ENCODE measurements at regions not wholly inside any gene's neighbourhood (a gene's known extent, or its start where the extent isn't known, plus 50 kb on each side); places are given as distances from the start of the nearest gene placed in this dataset.

DNA sequence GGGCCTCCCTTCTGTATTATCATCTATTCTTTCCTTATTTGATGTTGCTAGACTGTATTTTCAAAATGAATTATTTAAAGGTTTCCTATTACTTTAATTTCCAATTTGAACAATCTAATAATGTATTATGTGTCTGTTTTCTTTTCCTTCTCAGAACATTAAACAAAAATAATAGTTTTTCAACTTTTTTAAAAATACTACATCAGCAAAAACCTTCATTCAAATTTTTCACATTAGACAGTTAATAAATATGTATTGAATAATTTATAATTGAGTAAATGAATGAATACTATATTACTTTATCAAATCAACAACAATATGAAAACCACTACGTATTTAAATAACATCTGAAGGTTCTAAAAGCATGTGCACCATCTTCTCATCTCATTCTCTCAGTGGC, 644.1 kb upstream of the SEMA3D start:
- Mint-ChIP-seq H3K36me3 (ENCODE audit: insufficient read depth) (no peaks in the 10 kb centered on the region), H3K9me3 (ENCODE audit: low read depth) (peaks cover 2% of the 10 kb centered on the region), H3K4me1 (ENCODE audit: low read depth) (peaks cover 7% of the 10 kb centered on the region), H3K27me3 (no peaks in the 10 kb centered on the region), H3K4me3 (ENCODE audit: low read depth) (no peak overlapping the region), H3K27ac (no peak overlapping the region)
- TF ChIP-seq, protein P1, sequence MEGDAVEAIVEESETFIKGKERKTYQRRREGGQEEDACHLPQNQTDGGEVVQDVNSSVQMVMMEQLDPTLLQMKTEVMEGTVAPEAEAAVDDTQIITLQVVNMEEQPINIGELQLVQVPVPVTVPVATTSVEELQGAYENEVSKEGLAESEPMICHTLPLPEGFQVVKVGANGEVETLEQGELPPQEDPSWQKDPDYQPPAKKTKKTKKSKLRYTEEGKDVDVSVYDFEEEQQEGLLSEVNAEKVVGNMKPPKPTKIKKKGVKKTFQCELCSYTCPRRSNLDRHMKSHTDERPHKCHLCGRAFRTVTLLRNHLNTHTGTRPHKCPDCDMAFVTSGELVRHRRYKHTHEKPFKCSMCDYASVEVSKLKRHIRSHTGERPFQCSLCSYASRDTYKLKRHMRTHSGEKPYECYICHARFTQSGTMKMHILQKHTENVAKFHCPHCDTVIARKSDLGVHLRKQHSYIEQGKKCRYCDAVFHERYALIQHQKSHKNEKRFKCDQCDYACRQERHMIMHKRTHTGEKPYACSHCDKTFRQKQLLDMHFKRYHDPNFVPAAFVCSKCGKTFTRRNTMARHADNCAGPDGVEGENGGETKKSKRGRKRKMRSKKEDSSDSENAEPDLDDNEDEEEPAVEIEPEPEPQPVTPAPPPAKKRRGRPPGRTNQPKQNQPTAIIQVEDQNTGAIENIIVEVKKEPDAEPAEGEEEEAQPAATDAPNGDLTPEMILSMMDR (IDR thresholded peaks at IDR 0.05; ENCODE audit: unreplicated experiment), result no peak
- DNase-seq (ENCODE audit: low spot score, unreplicated experiment), result no peak

DNA sequence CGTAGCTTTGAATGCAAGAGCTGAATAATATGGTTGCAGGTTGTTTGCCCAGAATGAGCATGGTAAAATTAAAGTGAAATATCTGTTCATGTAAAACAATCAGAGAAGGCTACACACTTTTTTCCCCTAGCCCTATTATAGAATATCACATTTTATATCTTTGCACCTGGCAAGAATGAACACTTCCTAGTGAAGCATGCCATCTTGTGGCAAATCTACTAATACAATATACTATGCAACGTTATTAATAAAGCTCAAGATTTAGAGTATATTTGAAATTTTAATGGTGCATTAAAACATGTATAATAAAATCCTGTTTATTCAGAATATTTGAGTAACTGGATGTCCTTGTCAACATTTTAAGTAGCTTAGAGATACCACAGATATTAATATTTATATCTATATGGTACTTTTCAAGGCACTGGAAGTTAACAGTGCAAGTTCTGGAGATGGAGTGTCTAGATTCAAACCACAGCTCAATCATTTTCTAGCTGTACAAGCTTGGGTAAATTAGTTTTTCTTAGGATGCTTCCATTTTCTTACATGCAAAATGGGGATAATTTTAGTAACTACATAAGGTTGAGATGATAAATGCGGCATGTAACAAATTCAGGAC, 643.1 kb upstream of the SEMA3D start:
- Mint-ChIP-seq H3K36me3 (ENCODE audit: insufficient read depth) (no peaks in the 10 kb centered on the region), H3K4me3 (ENCODE audit: low read depth) (no peak overlapping the region), H3K9me3 (ENCODE audit: low read depth) (peaks cover 4% of the 10 kb centered on the region), H3K27me3 (no peaks in the 10 kb centered on the region), H3K4me1 (ENCODE audit: low read depth) (peaks cover 7% of the 10 kb centered on the region), H3K27ac (no peak overlapping the region)
- DNase-seq (ENCODE audit: low spot score, unreplicated experiment), result no peak
- TF ChIP-seq, protein P1 (IDR thresholded peaks at IDR 0.05; ENCODE audit: unreplicated experiment), result peak; percentile 74

DNA sequence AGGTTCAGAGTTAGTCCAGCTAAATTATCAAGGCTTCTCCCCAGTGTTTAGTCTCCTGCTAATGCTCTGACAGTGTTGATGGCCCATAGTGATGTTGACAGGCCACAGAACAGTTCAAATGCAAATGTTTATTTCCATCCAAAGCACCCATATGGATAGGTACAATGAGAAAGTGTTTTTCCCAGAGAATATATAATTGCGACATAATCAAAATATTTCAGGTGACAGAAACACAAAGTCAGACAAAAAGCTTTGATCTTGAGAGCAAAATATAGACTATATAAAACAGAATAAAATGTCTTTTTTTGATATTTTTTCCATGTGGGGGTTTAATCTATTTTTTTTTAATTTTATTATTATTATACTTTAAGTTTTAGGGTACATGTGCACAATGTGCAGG, 642.3 kb upstream of the SEMA3D start:
- TF ChIP-seq, protein P1 (IDR thresholded peaks at IDR 0.05; ENCODE audit: unreplicated experiment), result no peak
- Mint-ChIP-seq H3K27ac (no peak overlapping the region), H3K9me3 (ENCODE audit: low read depth) (peaks cover 4% of the 10 kb centered on the region)

DNA sequence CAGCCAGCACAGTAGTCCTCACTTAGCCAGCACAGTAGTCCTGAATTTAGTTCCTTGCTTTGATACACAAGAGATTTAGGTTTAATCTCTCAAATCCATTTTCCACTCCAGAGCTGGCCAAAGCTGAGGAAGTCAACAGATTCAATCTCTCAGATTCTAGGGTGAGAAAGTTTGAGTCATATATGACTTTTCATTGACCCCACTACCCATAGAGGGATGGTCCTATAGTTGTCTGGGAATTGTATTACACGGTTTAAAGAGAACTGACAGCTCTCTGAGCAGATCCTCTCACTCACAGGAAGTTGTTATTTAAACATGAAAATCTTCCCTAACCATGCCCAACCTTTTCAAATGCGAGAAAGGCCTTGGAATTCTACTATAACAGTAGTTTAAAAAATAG, 641.8 kb upstream of the SEMA3D start:
- no peaks in the 10 kb centered on the region for H3K36me3 Mint-ChIP-seq (ENCODE audit: insufficient read depth)
- H3K4me1 Mint-ChIP-seq (ENCODE audit: low read depth), result peaks cover 8% of the 10 kb centered on the region
- no peak for DNase-seq (ENCODE audit: low spot score, unreplicated experiment)
- H3K4me3 Mint-ChIP-seq (ENCODE audit: low read depth), result no peak overlapping the region
- H3K27ac Mint-ChIP-seq, result no peak overlapping the region
- TF ChIP-seq, protein P1 (IDR thresholded peaks at IDR 0.05; ENCODE audit: unreplicated experiment), result no peak
- no peaks in the 10 kb centered on the region for H3K27me3 Mint-ChIP-seq
- peaks cover 4% of the 10 kb centered on the region for H3K9me3 Mint-ChIP-seq (ENCODE audit: low read depth)

More for the DNA sequence above, 642.3 kb upstream of the SEMA3D start:
- Mint-ChIP-seq H3K27me3 (no peaks in the 10 kb centered on the region), H3K36me3 (ENCODE audit: insufficient read depth) (no peaks in the 10 kb centered on the region), H3K4me1 (ENCODE audit: low read depth) (peaks cover 7% of the 10 kb centered on the region), H3K4me3 (ENCODE audit: low read depth) (no peak overlapping the region)
- no peak for DNase-seq (ENCODE audit: low spot score, unreplicated experiment)

DNA sequence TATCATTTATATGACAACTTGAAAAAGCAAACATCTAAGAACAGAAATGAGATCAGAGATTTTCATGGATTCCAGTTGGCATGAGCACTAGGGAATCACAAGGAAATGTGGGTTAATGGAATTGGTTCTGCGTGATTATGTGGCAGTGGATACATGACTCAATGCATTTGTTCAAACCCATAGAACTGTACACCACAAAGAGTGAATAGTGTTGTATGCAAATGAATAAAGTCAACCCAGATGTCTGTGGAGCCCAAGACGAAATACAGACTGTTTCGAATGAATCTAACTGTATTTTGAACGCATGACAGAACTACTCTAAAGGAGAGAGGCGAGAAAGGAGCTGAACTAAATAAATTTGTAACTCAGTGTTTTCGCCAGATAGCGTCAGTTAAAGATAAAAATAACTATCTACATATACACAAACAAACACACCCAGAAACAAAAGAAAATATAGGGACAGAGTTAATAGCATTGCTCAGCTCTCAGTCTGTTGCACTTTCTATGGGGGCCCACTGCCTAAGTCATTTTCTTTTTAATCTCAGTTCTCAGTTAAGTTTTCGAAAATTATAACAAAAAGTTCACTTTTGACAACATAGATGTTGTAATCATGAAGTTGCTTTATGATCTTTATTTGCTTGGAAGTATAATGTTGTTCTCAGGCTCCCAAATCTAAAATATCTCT, 636.7 kb upstream of the SEMA3D start:
- Mint-ChIP-seq H3K9me3 (ENCODE audit: low read depth) (peaks cover 4% of the 10 kb centered on the region), H3K36me3 (ENCODE audit: insufficient read depth) (no peaks in the 10 kb centered on the region), H3K27ac (no peak overlapping the region), H3K4me1 (ENCODE audit: low read depth) (peaks cover 2% of the 10 kb centered on the region), H3K27me3 (no peaks in the 10 kb centered on the region), H3K4me3 (ENCODE audit: low read depth) (no peak overlapping the region)
- TF ChIP-seq, protein P1 (IDR thresholded peaks at IDR 0.05; ENCODE audit: unreplicated experiment), result no peak
- DNase-seq (ENCODE audit: low spot score, unreplicated experiment), result no peak
